H1 (cell line): ENCODE measurements at regions not wholly inside any gene's neighbourhood (a gene's known extent, or its start where the extent isn't known, plus 50 kb on each side); places are given as distances from the start of the nearest gene placed in this dataset.

Experiments used
- CTCF ChIA-PET: fragments of 300-600 bp; sonication (Branson Sonifier 250); formaldehyde crosslinking; loops from one replicate; lab custom pipeline; 2021; ENCODE audit not compliant: partially characterized antibody; lab: Charles Lee
- POLR2A ChIA-PET: fragments of 300-600 bp; sonication (Branson Sonifier 250); formaldehyde crosslinking; loops from one replicate; lab custom pipeline; 2021; ENCODE audit warnings: inconsistent platforms; ENCODE audit not compliant: partially characterized antibody; lab: Charles Lee
- DNase-seq, 2 experiments: peaks; one replicate each; pipeline versions ENCODE4 v3.0.0 to v3.0.0-alpha.2; 2010 to 2022; ENCODE audit warnings: low spot score in 2 of 2, low read depth in 1 of 2, mixed read lengths in 1 of 2
- FAIRE-seq: peaks from 2 replicates; lab custom pipeline; 2011; peaks lifted over from hg19 to GRCh38; lab: Jason Lieb, UNC
- H2AFZ ChIP-seq: 2 replicates; pipeline ENCODE4 v1.8.1; 2012; ENCODE audit warnings: low read length, inconsistent platforms
- H2AK5ac ChIP-seq: 2 replicates; pipeline ENCODE4 v1.6.1; 2013; ENCODE audit warnings: low read depth, low read length
- H2BK120ac ChIP-seq: replicated peaks from 2 replicates; pipeline ENCODE3; 2013; ENCODE audit warnings: low read depth, low read length, inconsistent platforms
- H2BK12ac ChIP-seq: 2 replicates; pipeline ENCODE4 v1.6.1; 2013; ENCODE audit warnings: low read depth, low read length
- H2BK15ac ChIP-seq: 2 replicates; pipeline ENCODE4 v1.6.1; 2013; ENCODE audit warnings: low read length
- H2BK20ac ChIP-seq: 2 replicates; pipeline ENCODE4 v1.6.1; 2013; ENCODE audit warnings: low read length
- H2BK5ac ChIP-seq: 2 replicates; pipeline ENCODE4 v1.6.1; 2013; ENCODE audit warnings: low read depth, low read length
- H3K14ac ChIP-seq: 2 replicates; pipeline ENCODE4 v1.6.1; 2013; ENCODE audit warnings: inconsistent platforms; ENCODE audit not compliant: insufficient read length
- H3K18ac ChIP-seq: 2 replicates; pipeline ENCODE4 v1.6.1; 2013; ENCODE audit warnings: low read length; ENCODE audit errors: extremely low read depth
- H3K23ac ChIP-seq: 2 replicates; pipeline ENCODE4 v1.6.1; 2013; ENCODE audit warnings: inconsistent platforms; ENCODE audit not compliant: insufficient read length
- H3K23me2 ChIP-seq: 2 replicates; pipeline ENCODE4 v1.6.1; 2013; ENCODE audit warnings: low read depth, low read length
- H3K27ac ChIP-seq: 2 replicates; pipeline ENCODE4 v1.6.1; 2011; ENCODE audit warnings: low read depth, low read length, inconsistent platforms
- H3K27me3 ChIP-seq, 4 experiments: replicated peaks in 1 of 4; 1 replicate in 1 of 4; 2 replicates in 3 of 4; pipeline versions ENCODE4 v1.6.1 to v1.8.1; 2011 to 2013; ENCODE audit warnings: low read length in 3 of 4, mild to moderate bottlenecking in 3 of 4, inconsistent platforms in 2 of 4, mixed read lengths in 2 of 4, moderate library complexity in 1 of 4; ENCODE audit not compliant: control insufficient read depth in 3 of 4, insufficient read depth in 3 of 4; ENCODE audit errors: extremely low read depth in 1 of 4
- H3K36me3 ChIP-seq, 4 experiments: 2 replicates each; pipeline versions ENCODE4 v1.6.1 to v1.8.1; 2011 to 2013; ENCODE audit warnings: mild to moderate bottlenecking in 4 of 4, low read length in 3 of 4, moderate library complexity in 2 of 4, control low read depth in 1 of 4, inconsistent platforms in 1 of 4; ENCODE audit not compliant: insufficient read depth in 4 of 4, control insufficient read depth in 2 of 4
- H3K4ac ChIP-seq: replicated peaks from 2 replicates; pipeline ENCODE3; 2013; ENCODE audit warnings: low read length, low read depth, mixed read lengths, inconsistent platforms; ENCODE audit not compliant: insufficient read length
- H3K4me1 ChIP-seq, 4 experiments: replicated peaks in 1 of 4; 1 replicate in 1 of 4; 2 replicates in 3 of 4; pipeline versions ENCODE4 v1.6.1 to v1.8.1; 2011 to 2013; ENCODE audit warnings: low read length in 3 of 4, inconsistent platforms in 2 of 4, mixed read lengths in 1 of 4; ENCODE audit not compliant: insufficient read depth in 4 of 4, control insufficient read depth in 3 of 4
- H3K4me2 ChIP-seq, 2 experiments: 2 replicates each; pipeline versions ENCODE4 v1.6.1 to v1.8.1; 2011 to 2013; ENCODE audit warnings: low read depth in 2 of 2, low read length in 2 of 2, control low read depth in 1 of 2, inconsistent platforms in 1 of 2, mild to moderate bottlenecking in 1 of 2; ENCODE audit not compliant: insufficient read depth in 1 of 2
- H3K4me3 ChIP-seq, 4 experiments: fragments of 200-600, 300-600 bp in 1 of 4; sonication (generic), shearing (Covaris generic), sonication (Bioruptor Twin) in 1 of 4; 2 replicates each; pipeline versions ENCODE4 v1.5.1 to v1.8.1; 2011 to 2016; ENCODE audit warnings: low read length in 4 of 4, low read depth in 3 of 4, control low read depth in 2 of 4, inconsistent platforms in 2 of 4, mild to moderate bottlenecking in 2 of 4, mixed read lengths in 1 of 4, moderate library complexity in 1 of 4; ENCODE audit not compliant: insufficient read depth in 2 of 4; ENCODE audit errors: extremely low read depth in 1 of 4
- H3K56ac ChIP-seq: replicated peaks from 2 replicates; pipeline ENCODE3; 2013; ENCODE audit warnings: low read depth, mild to moderate bottlenecking, mixed read lengths, low read length, inconsistent platforms; ENCODE audit not compliant: insufficient read length
- H3K79me1 ChIP-seq: 2 replicates; pipeline ENCODE4 v1.6.1; 2013; ENCODE audit warnings: low read depth, low read length, control low read depth
- H3K79me2 ChIP-seq, 2 experiments: 2 replicates each; pipeline versions ENCODE4 v1.6.1 to v1.8.1; 2012 to 2013; ENCODE audit warnings: low read length in 2 of 2, mild to moderate bottlenecking in 2 of 2, inconsistent platforms in 1 of 2; ENCODE audit not compliant: insufficient read depth in 2 of 2, control insufficient read depth in 1 of 2
- H3K9ac ChIP-seq, 4 experiments: replicated peaks in 1 of 4; 1 replicate in 1 of 4; 2 replicates in 3 of 4; pipeline versions ENCODE4 v1.6.1 to v1.8.1; 2011 to 2013; ENCODE audit warnings: low read depth in 3 of 4, low read length in 3 of 4, control low read depth in 2 of 4, mild to moderate bottlenecking in 2 of 4, moderate library complexity in 2 of 4, inconsistent platforms in 1 of 4; ENCODE audit errors: extremely low read depth in 1 of 4
- H3K9me3 ChIP-seq, 2 experiments: 2 replicates each; pipeline versions ENCODE4 v1.6.1 to v1.8.1; 2012 to 2013; ENCODE audit warnings: mild to moderate bottlenecking in 2 of 2, moderate library complexity in 2 of 2, control low read depth in 1 of 2, inconsistent platforms in 1 of 2, low read depth in 1 of 2, low read length in 1 of 2, mixed read lengths in 1 of 2; ENCODE audit not compliant: insufficient read depth in 2 of 2
- H4K20me1 ChIP-seq, 2 experiments: replicated peaks in 1 of 2; 2 replicates each; pipeline versions ENCODE3 to v1.8.1; 2011 to 2013; ENCODE audit warnings: inconsistent platforms in 2 of 2, low read length in 2 of 2, mild to moderate bottlenecking in 1 of 2; ENCODE audit not compliant: insufficient read depth in 2 of 2, control insufficient read depth in 1 of 2
- H4K5ac ChIP-seq: 2 replicates; pipeline ENCODE4 v1.6.1; 2013; ENCODE audit warnings: low read length, low read depth, mixed read lengths, inconsistent platforms; ENCODE audit not compliant: insufficient read length
- H4K8ac ChIP-seq: 2 replicates; pipeline ENCODE4 v1.8.0; 2013; ENCODE audit warnings: mild to moderate bottlenecking, moderate library complexity, low read length, inconsistent platforms; ENCODE audit not compliant: insufficient read depth; ENCODE audit errors: extremely low read depth
- H4K91ac ChIP-seq: replicated peaks from 2 replicates; pipeline ENCODE3; 2013; ENCODE audit warnings: low read length, mixed read lengths, inconsistent platforms; ENCODE audit not compliant: insufficient read length
- MAFK ChIP-seq: IDR thresholded peaks from 2 replicates; pipeline ENCODE4 v1.6.1; 2012; ENCODE audit warnings: low read depth, mild to moderate bottlenecking, improper control_type of control experiment, low read length
- RNF2 ChIP-seq: fragments of 200-900, 300-1000 bp; sonication (generic); IDR thresholded peaks from 2 replicates; pipeline ENCODE4 v1.7.1; 2016; ENCODE audit warnings: borderline replicate concordance, low read depth, mild to moderate bottlenecking, antibody characterized with exemption, low read length; ENCODE audit not compliant: poor library complexity, severe bottlenecking; ENCODE audit errors: missing control alignments
- SP4 ChIP-seq: IDR thresholded peaks from 2 replicates; pipeline ENCODE4 v1.6.1; 2012; ENCODE audit warnings: low read length, inconsistent platforms
- SUZ12 ChIP-seq: fragments of 200-600 bp; sonication (generic); IDR thresholded peaks from 2 replicates; pipeline ENCODE4 v1.6.1; 2012; ENCODE audit warnings: mild to moderate bottlenecking, inconsistent platforms, low read length, moderate library complexity, mixed read lengths
- TCF12 ChIP-seq: IDR thresholded peaks from 2 replicates; pipeline ENCODE4 v1.6.1; 2011; ENCODE audit warnings: low read depth, mild to moderate bottlenecking, low read length
- ZNF274 ChIP-seq: IDR thresholded peaks from 2 replicates; pipeline ENCODE4 v1.7.0; 2012; ENCODE audit warnings: low read length, borderline replicate concordance; ENCODE audit errors: extremely low read depth
- WGBS, 2 experiments: shearing (Covaris generic) in 1 of 2; methylation state at CpG; one replicate each; pipeline versions ENCODE4 v1.1.6 to v1.1.7; 2013 to 2015; ENCODE audit warnings: low lambda C conversion rate in 2 of 2, mixed read lengths in 2 of 2, inconsistent platforms in 1 of 2, low coverage in 1 of 2, missing lambda C conversion rate in 1 of 2; ENCODE audit not compliant: insufficient replicate concordance in 2 of 2, insufficient coverage in 1 of 2, insufficient read length in 1 of 2; ENCODE audit errors: extremely low coverage in 1 of 2, missing lambda C conversion rate in 1 of 2; 5-methylcytosine and 5-hydroxymethylcytosine counted together

- H3K79me1 ChIP-seq, result no peaks in the 10 kb centered on the region
- no peak overlapping the region for H3K4me2 ChIP-seq
- ChIA-PET POLR2A (no interaction called here), CTCF (interaction anchor here (0.9 to 2.1 kb wide), 3 partner anchors 9 to 88 kb away, joined by 3 to 5 read pairs (median 3); no protein-coding TSS in a partner anchor)
- WGBS, 2 experiments, result 82% methylated on average over 11 of the region's 11 CpGs; no CpG with 5 or more reads in 1 of the 2 experiments
- H2AK5ac ChIP-seq, result no peak overlapping the region
- no peaks in the 10 kb centered on the region for H3K36me3 ChIP-seq
- H3K9me3 ChIP-seq, result no peaks in the 10 kb centered on the region
- no peak overlapping the region for H2AFZ ChIP-seq
- peak overlapping the region; percentile 49; the same call in 1 of the 2 replicates for H2BK5ac ChIP-seq
- H3K27me3 ChIP-seq, result no peaks in the 10 kb centered on the region
- H4K8ac ChIP-seq, result no peak overlapping the region
- H4K5ac ChIP-seq, result no peak overlapping the region
- FAIRE-seq, result no peak
- no peak overlapping the region for H3K56ac ChIP-seq
- H3K14ac ChIP-seq, result no peak overlapping the region
- no peak overlapping the region for H3K23ac ChIP-seq
- peaks cover 15 to 36% (median 31%) of the 10 kb centered on the region in 4 experiments for H3K4me1 ChIP-seq
- DNase-seq, result no peak
- H3K27ac ChIP-seq, result no peak overlapping the region
- H3K18ac ChIP-seq, result peak overlapping the region; percentile 36
- H2BK15ac ChIP-seq, result peak overlapping the region; percentile 25; the same call in 1 of the 2 replicates
- H2BK12ac ChIP-seq, result peak overlapping the region; percentile 77; the same call in 1 of the 2 replicates
- no peaks in the 10 kb centered on the region for H3K79me2 ChIP-seq
- no peaks in the 10 kb centered on the region for H4K20me1 ChIP-seq
- peak overlapping the region; percentile 45 for H4K91ac ChIP-seq
- H3K4ac ChIP-seq, result no peak overlapping the region
- H3K9ac ChIP-seq, result no peak overlapping the region
- H3K23me2 ChIP-seq, result peaks cover 4% of the 10 kb centered on the region; the same call in 1 of the 2 replicates
- no peak overlapping the region for H3K4me3 ChIP-seq
- H2BK20ac ChIP-seq, result 0 out of 2 replicates have a peak overlapping the region, but pooled peaks have one; percentile 15
- no peak for TF ChIP-seq SP4
- no peak for TF ChIP-seq ZNF274
- TF ChIP-seq MAFK, result no peak
- TF ChIP-seq SUZ12, result no peak
- TF ChIP-seq TCF12, result no peak
- no peak for TF ChIP-seq RNF2
- no peak overlapping the region for H2BK120ac ChIP-seq
Observed at GRCh38 chr6:165843568-165844113, 180.6 kb upstream of the PDE10A start.
